HG02852 (cell line): ENCODE measurements at regions not wholly inside any gene's neighbourhood (a gene's known extent, or its start where the extent isn't known, plus 50 kb on each side); places are given as distances from the start of the nearest gene placed in this dataset.

Experiments used
- ATAC-seq: cut with Tn5 transposase; IDR thresholded peaks from one replicate; pipeline ENCODE4 v1.9.1; 2021; ENCODE audit warnings: mild to moderate bottlenecking, moderate library complexity; ENCODE audit not compliant: unreplicated experiment

GRCh38 chr15:87120555-87120954, 1040.9 kb downstream of the AGBL1 start:
- no peak for ATAC-seq

GRCh38 chr15:87118846-87119245, 1039.2 kb downstream of the AGBL1 start:
- no peak for ATAC-seq

DNA sequence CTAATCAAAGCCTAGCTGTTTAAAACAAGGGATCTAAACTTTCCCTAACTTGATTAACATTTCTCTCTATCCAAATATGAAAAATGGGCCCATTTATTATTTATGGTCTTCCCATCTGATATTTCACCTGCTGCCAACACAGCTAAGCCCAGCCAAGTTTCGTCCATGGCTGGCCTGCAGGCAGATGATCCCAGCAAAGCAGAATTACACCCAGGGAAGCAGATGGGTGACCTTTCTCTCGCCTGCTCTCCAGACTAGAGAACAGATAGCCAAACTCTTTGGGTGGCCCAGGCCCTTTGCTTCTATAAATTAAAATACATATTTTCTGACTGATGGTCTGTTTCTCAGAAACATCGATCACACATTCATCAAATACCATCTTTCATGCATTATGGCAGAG, 1038.8 kb downstream of the AGBL1 start:
- no peak for ATAC-seq

GRCh38 chr15:87115795-87116194, 1036.1 kb downstream of the AGBL1 start:
- ATAC-seq: no peak

GRCh38 chr15:87099916-87100315, 1020.2 kb downstream of the AGBL1 start:
- no peak for ATAC-seq

DNA sequence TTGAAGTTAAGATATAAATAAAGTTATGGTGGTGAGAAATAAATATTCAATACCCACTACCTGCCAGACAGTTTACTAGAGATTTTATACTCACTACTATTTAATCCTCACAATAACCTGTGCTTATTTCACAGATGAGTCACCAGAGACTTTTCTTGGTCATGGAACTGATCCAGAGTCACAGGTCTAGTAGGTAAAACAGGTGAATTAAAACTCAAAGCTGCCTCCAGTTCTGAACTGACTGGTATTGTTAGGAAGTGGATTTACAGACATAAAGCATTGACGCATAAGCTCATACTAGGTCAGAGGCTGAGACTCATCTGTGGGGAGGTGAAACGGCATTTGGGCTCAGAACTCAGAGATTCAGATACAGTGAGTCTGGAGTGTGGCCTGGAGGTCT, 1009.9 kb downstream of the AGBL1 start:
- ATAC-seq: no peak

DNA sequence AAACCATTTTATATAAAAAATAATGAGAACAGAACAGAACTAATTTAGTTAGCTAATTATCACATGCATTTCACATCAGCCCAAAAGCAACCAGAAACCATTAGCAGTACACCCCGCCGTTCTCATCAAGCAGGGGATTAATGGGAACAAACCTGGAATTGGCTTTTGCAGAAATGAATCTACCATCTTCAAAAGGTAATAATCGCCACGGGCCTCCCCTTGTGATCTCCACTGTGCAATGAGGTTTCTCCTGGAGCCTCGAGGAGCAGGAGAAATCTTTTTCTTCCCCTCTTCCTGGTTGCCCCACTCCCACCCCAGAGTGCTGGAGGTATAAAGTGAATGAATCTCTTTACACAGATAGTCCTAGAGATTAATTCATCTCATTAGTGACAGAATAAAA, 1003.5 kb downstream of the AGBL1 start:
- no peak for ATAC-seq

DNA sequence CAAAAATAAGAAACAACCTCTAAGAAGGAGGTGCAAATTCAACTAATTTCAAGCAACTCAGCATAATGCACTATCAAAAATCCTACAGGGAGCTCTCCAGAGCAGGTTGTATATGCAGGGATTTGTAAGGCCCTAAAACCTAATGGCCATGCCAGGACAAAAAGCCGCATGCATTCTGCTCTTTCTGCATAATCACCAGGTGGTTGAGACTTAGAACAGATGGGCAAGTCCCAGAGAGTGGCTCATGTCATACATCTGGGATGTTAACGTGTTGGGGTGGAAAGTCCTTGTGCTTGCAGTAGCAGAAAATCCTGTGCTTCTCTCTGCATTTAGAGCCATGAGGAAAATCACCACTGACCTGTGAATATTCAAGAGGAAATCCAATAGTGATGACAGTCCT, 1002.9 kb downstream of the AGBL1 start:
- ATAC-seq: no peak

- no peak for ATAC-seq
Measured at GRCh38 chr15:87080547-87080946, 1000.9 kb downstream of the AGBL1 start.
